Lung (tissue), 11 donors: ENCODE measurements at regions not wholly inside any gene's neighbourhood (a gene's known extent, or its start where the extent isn't known, plus 50 kb on each side); places are given as distances from the start of the nearest gene placed in this dataset.
"Not testable (repeated sequence)": the region's sequence is repeated elsewhere in the genome, so short reads cannot be mapped to it uniquely, and the experiment has no call there.

Source experiments
- ATAC-seq: fragments of 200-7000 bp; cut with Tn5 transposase; one replicate; pipeline ENCODE4 v1.9.1; 2020; ENCODE audit warnings: moderate number of reproducible peaks; ENCODE audit not compliant: insufficient read depth, low FRiP score
- DNase-seq, 3 donors: peaks; one replicate each; pipeline ENCODE4 v3.0.0-alpha.2; 2013 to 2017
- H3K27ac ChIP-seq, 2 donors: one replicate each; pipeline ENCODE4 v1.5.1; 2013; ENCODE audit warnings: mild to moderate bottlenecking in 2 of 2, moderate library complexity in 2 of 2, control low read depth in 1 of 2, inconsistent platforms in 1 of 2, low read depth in 1 of 2, low read length in 1 of 2
- H3K27me3 ChIP-seq, 3 donors: one replicate each; pipeline ENCODE4 v1.5.1; 2013; ENCODE audit warnings: low read length in 2 of 3; ENCODE audit not compliant: control insufficient read depth in 3 of 3, insufficient read depth in 3 of 3
- H3K36me3 ChIP-seq, 4 donors: one replicate each; pipeline ENCODE4 v1.5.1; 2013; ENCODE audit warnings: low read length in 4 of 4, mild to moderate bottlenecking in 1 of 4, moderate library complexity in 1 of 4; ENCODE audit not compliant: control insufficient read depth in 4 of 4, insufficient read depth in 4 of 4
- H3K4me1 ChIP-seq, 5 donors: one replicate each; pipeline ENCODE4 v1.5.1; 2013; ENCODE audit warnings: low read length in 5 of 5, mild to moderate bottlenecking in 2 of 5, moderate library complexity in 1 of 5; ENCODE audit not compliant: control insufficient read depth in 5 of 5, insufficient read depth in 5 of 5
- H3K4me3 ChIP-seq: one replicate; pipeline ENCODE4 v1.5.1; 2013; ENCODE audit warnings: mild to moderate bottlenecking, control low read depth, moderate library complexity
- H3K9ac ChIP-seq, 2 donors: one replicate each; pipeline ENCODE4 v1.5.1; 2013; ENCODE audit warnings: low read length in 2 of 2, control low read depth in 1 of 2; ENCODE audit not compliant: insufficient read depth in 1 of 2
- H3K9me3 ChIP-seq, 4 donors: one replicate each; pipeline ENCODE4 v1.5.1; 2013; ENCODE audit warnings: low read length in 3 of 4, mild to moderate bottlenecking in 1 of 4, moderate library complexity in 1 of 4; ENCODE audit not compliant: control insufficient read depth in 4 of 4, insufficient read depth in 3 of 4
- CTCF ChIP-seq: IDR thresholded peaks from 2 replicates; pipeline ENCODE4 v1.5.1; 2012; ENCODE audit warnings: mild to moderate bottlenecking; ENCODE audit errors: control extremely low read depth, extremely low read depth
- WGBS, 2 donors: extraction: QIAGEN DNeasy Blood & Tissue Kit; methylation state at CpG; one replicate each; pipeline ENCODE4 v1.1.7; 2013; 5-methylcytosine and 5-hydroxymethylcytosine counted together
- donor health status: control.
- donor health status: control.
- donor health status: Bipolar disorder and iron deficiency.
- donor health status: healthy.
- donor health status: DM: yes; HTN: yes; CAD: no.

- WGBS, 2 donors = 41 to 56% methylated on average over 1 of the region's 1 CpG
- no peak overlapping the region for H3K9ac ChIP-seq
- no peak overlapping the region for H3K27ac ChIP-seq
- ATAC-seq = no peak
- no peaks in the 10 kb centered on the region for H3K4me1 ChIP-seq
- no peak for TF ChIP-seq CTCF
- H3K27me3 ChIP-seq = no peaks in the 10 kb centered on the region
- H3K4me3 ChIP-seq = no peak overlapping the region
- H3K9me3 ChIP-seq = no peaks in the 10 kb centered on the region
- DNase-seq = no peak
- H3K36me3 ChIP-seq = no peaks in the 10 kb centered on the region
These were observed 686.6 kb downstream of the ROBO2 start for GRCh38 chr3:77726517-77726916.

- 94 to 100% methylated on average over 1 of the region's 1 CpG for WGBS, 2 donors
- no peak for DNase-seq
- no peaks in the 10 kb centered on the region for H3K36me3 ChIP-seq
- no peaks in the 10 kb centered on the region for H3K27me3 ChIP-seq
- H3K9ac ChIP-seq = no peak overlapping the region
- no peak overlapping the region for H3K4me3 ChIP-seq
- TF ChIP-seq CTCF = no peak
- no peak overlapping the region for H3K27ac ChIP-seq
- peaks cover 0 to 6% (median 0%) of the 10 kb centered on the region in 5 donors for H3K4me1 ChIP-seq
- no peaks in the 10 kb centered on the region for H3K9me3 ChIP-seq
- ATAC-seq = no peak
These were observed 706.1 kb downstream of the ROBO2 start for GRCh38 chr3:77746048-77746447.

GRCh38 chr3:77746892-77747291 lies 707.0 kb downstream of the ROBO2 start:
- Histone ChIP-seq H3K9ac (no peak overlapping the region), H3K27me3 (no peaks in the 10 kb centered on the region), H3K9me3 (no peaks in the 10 kb centered on the region), H3K27ac (no peak overlapping the region), H3K4me3 (no peak overlapping the region), H3K36me3 (no peaks in the 10 kb centered on the region), H3K4me1 (no peaks in the 10 kb centered on the region)
- TF ChIP-seq CTCF = no peak
- no peak for ATAC-seq
- DNase-seq = no peak

- H3K27me3 ChIP-seq, DNase-seq, H3K4me3 ChIP-seq, H3K27ac ChIP-seq, H3K9ac ChIP-seq, H3K4me1 ChIP-seq, H3K36me3 ChIP-seq, ATAC-seq, H3K9me3 ChIP-seq: not testable (repeated sequence)
- WGBS, 2 donors = 89 to 90% methylated on average over 6 of the region's 6 CpGs
These were observed 716.6 kb downstream of the ROBO2 start for GRCh38 chr3:77756397-77756975.
